GM12878 (cell line): ENCODE measurements at regions not wholly inside any gene's neighbourhood (a gene's known extent, or its start where the extent isn't known, plus 50 kb on each side); places are given as distances from the start of the nearest gene placed in this dataset.

Experiments
- ATAC-seq: fragments of 200-7000 bp; cut with Tn5 transposase; 3 replicates; pipeline ENCODE4 v1.9.1; 2020; ENCODE audit warnings: mild to moderate bottlenecking, moderate library complexity
- BruUV-seq: library from RNA; stranded (reverse); fragments of 400-500 nt; replicated peaks from 2 replicates; lab custom pipeline; 2021; lab: Mats Ljungman, UMichigan
- CTCF ChIA-PET: fragments of 300-600 bp; sonication (Branson Sonifier 250); formaldehyde crosslinking; extraction: SDS; loops from one replicate; lab custom pipeline; 2021; ENCODE audit warnings: inconsistent platforms; lab: Yijun Ruan, JAX
- POLR2A ChIA-PET: fragments of 350-600 bp; formaldehyde crosslinking; extraction: SDS; loops from one replicate; lab custom pipeline; 2021; ENCODE audit warnings: inconsistent platforms; lab: Charles Lee
- RAD21 ChIA-PET: fragments of 300-600 bp; sonication (Branson Sonifier 250); formaldehyde crosslinking; loops from one replicate; lab custom pipeline; 2023; ENCODE audit warnings: antibody characterized with exemption; ENCODE audit not compliant: unreplicated experiment; lab: Charles Lee
- SMC1A ChIA-PET: fragments of 300-600 bp; sonication (Branson Sonifier 250); formaldehyde crosslinking; loops from one replicate; lab custom pipeline; 2023; ENCODE audit not compliant: unreplicated experiment, uncharacterized antibody; lab: Charles Lee
- DNase-seq: peaks from one replicate; pipeline ENCODE4 v3.0.0-alpha.2; 2011; ENCODE audit warnings: low read depth, low spot score
- FAIRE-seq: peaks from 3 replicates; lab custom pipeline; 2011; peaks lifted over from hg19 to GRCh38; lab: Jason Lieb, UNC
- H2AFZ ChIP-seq: 2 replicates; pipeline ENCODE4 v1.6.0; 2011; ENCODE audit warnings: low read depth, low read length, control low read depth; ENCODE audit not compliant: control insufficient read depth
- H3K27ac ChIP-seq: 2 replicates; pipeline ENCODE4 v1.5.1; 2011; ENCODE audit warnings: control low read depth; ENCODE audit not compliant: control insufficient read depth, insufficient read depth
- H3K27me3 ChIP-seq, 2 experiments: replicated peaks in 1 of 2; 2 replicates each; pipeline versions ENCODE4 v1.6.0 to v1.6.1; 2011; ENCODE audit warnings: low read length in 1 of 2; ENCODE audit not compliant: control insufficient read depth in 2 of 2, insufficient read depth in 2 of 2
- H3K36me3 ChIP-seq, 2 experiments: 2 replicates each; pipeline ENCODE4 v1.5.1; 2011; ENCODE audit warnings: low read length in 1 of 2; ENCODE audit not compliant: control insufficient read depth in 2 of 2, insufficient read depth in 2 of 2
- H3K4me1 ChIP-seq: 2 replicates; pipeline ENCODE4 v1.6.1; 2011; ENCODE audit warnings: mild to moderate bottlenecking, low read length, moderate library complexity, mixed read lengths; ENCODE audit not compliant: control insufficient read depth, insufficient read depth
- H3K4me2 ChIP-seq: 2 replicates; pipeline ENCODE4 v1.6.0; 2011; ENCODE audit warnings: control low read depth; ENCODE audit not compliant: control insufficient read depth, insufficient read depth
- H3K4me3 ChIP-seq: fragments of 200-600 bp; sonication (generic); 2 replicates; pipeline ENCODE4 v1.5.1; 2016
- H3K79me2 ChIP-seq: 2 replicates; pipeline ENCODE4 v1.6.0; 2011; ENCODE audit warnings: low read length; ENCODE audit not compliant: control insufficient read depth, insufficient read depth
- H3K9ac ChIP-seq: 2 replicates; pipeline ENCODE4 v1.8.0; 2011; ENCODE audit warnings: low read length, control low read depth, mixed read lengths; ENCODE audit not compliant: control insufficient read depth, insufficient read depth
- H3K9me3 ChIP-seq: replicated peaks from 3 replicates; pipeline ENCODE4 v1.5.1; 2011; ENCODE audit warnings: mild to moderate bottlenecking, low read length; ENCODE audit not compliant: control insufficient read depth, insufficient read depth
- H4K20me1 ChIP-seq: 2 replicates; pipeline ENCODE4 v1.6.0; 2011; ENCODE audit not compliant: control insufficient read depth, insufficient read depth
- BCL3 ChIP-seq: IDR thresholded peaks from 2 replicates; pipeline ENCODE4 v1.6.1; 2011; ENCODE audit warnings: borderline replicate concordance, low read depth, mild to moderate bottlenecking, moderate library complexity, low read length; ENCODE audit not compliant: insufficient read depth, poor library complexity, severe bottlenecking
- CREM ChIP-seq: IDR thresholded peaks from 2 replicates; pipeline ENCODE4 v1.6.1; 2014; ENCODE audit warnings: antibody characterized with exemption, low read depth
- EP300 ChIP-seq, 2 experiments: fragments of 150-350 bp in 1 of 2; IDR thresholded peaks; 2 replicates each; pipeline ENCODE4 v1.6.1; 2011 to 2012; ENCODE audit warnings: low read depth in 2 of 2, low read length in 2 of 2, borderline replicate concordance in 1 of 2, improper control_type of control experiment in 1 of 2, inconsistent platforms in 1 of 2; ENCODE audit not compliant: control insufficient read depth in 1 of 2
- FOXM1 ChIP-seq: IDR thresholded peaks from 2 replicates; pipeline ENCODE4 v1.6.1; 2012; ENCODE audit warnings: low read depth, mild to moderate bottlenecking, inconsistent platforms, low read length, moderate library complexity
- HDAC2 ChIP-seq: fragments of 200-600 bp; sonication (generic); IDR thresholded peaks from 2 replicates; pipeline ENCODE4 v1.6.1; 2017
- IRF4 ChIP-seq: IDR thresholded peaks from 2 replicates; pipeline ENCODE4 v1.6.1; 2011; ENCODE audit warnings: low read depth, low read length
- KLF5 ChIP-seq: fragments of 450-650 bp; IDR thresholded peaks from 2 replicates; pipeline ENCODE4 v1.6.1; 2014; ENCODE audit warnings: mild to moderate bottlenecking; ENCODE audit not compliant: partially characterized antibody
- NRF1 ChIP-seq: conservative IDR thresholded peaks from 2 replicates; pipeline ENCODE4 v1.6.1; 2011; ENCODE audit warnings: mild to moderate bottlenecking, low read depth, low read length, improper control_type of control experiment
- PBX3 ChIP-seq: IDR thresholded peaks from 2 replicates; pipeline ENCODE4 v1.6.1; 2011; ENCODE audit warnings: mild to moderate bottlenecking, low read depth, low read length, moderate library complexity; ENCODE audit not compliant: insufficient replicate concordance
- POLR2A ChIP-seq: IDR thresholded peaks from 2 replicates; pipeline ENCODE4 v1.6.1; 2011; ENCODE audit warnings: low read depth, mild to moderate bottlenecking, low read length
- RAD21 ChIP-seq: IDR thresholded peaks from 2 replicates; pipeline ENCODE4 v1.6.1; 2011; ENCODE audit warnings: mild to moderate bottlenecking, low read depth, low read length, moderate library complexity; ENCODE audit not compliant: insufficient read depth
- RCOR1 ChIP-seq: conservative IDR thresholded peaks from 2 replicates; pipeline ENCODE4 v1.6.1; 2012; ENCODE audit warnings: low read depth, low read length, improper control_type of control experiment
- SREBF2 ChIP-seq: IDR thresholded peaks from 2 replicates; pipeline ENCODE4 v1.6.1; 2012; ENCODE audit warnings: mild to moderate bottlenecking, low read length
- SRF ChIP-seq, 2 experiments: IDR thresholded peaks; 2 replicates each; pipeline ENCODE4 v1.6.1; 2011; ENCODE audit warnings: low read depth in 2 of 2, low read length in 2 of 2, mild to moderate bottlenecking in 1 of 2, moderate library complexity in 1 of 2
- STAT1 ChIP-seq: fragments of 450-650 bp; conservative IDR thresholded peaks from 2 replicates; pipeline ENCODE4 v1.6.1; 2014; ENCODE audit warnings: antibody characterized with exemption, mild to moderate bottlenecking
- ZBTB4 ChIP-seq: fragments of 450-650 bp; formaldehyde crosslinking; IDR thresholded peaks from 2 replicates; pipeline ENCODE4 v1.4.0; 2022; ENCODE audit warnings: mild to moderate bottlenecking, moderate library complexity
- ZNF687 ChIP-seq: fragments of 450-650 bp; IDR thresholded peaks from 2 replicates; pipeline ENCODE4 v1.6.1; 2017; ENCODE audit warnings: mild to moderate bottlenecking, moderate library complexity
- WGBS: methylation state at CpG from one replicate; pipeline ENCODE4 v1.1.6; 2016; ENCODE audit warnings: low lambda C conversion rate; ENCODE audit not compliant: insufficient replicate concordance, insufficient coverage; ENCODE audit errors: missing lambda C conversion rate; 5-methylcytosine and 5-hydroxymethylcytosine counted together
- in situ Hi-C: fragments of 300-500 bp; cut with MboI; formaldehyde crosslinking; loops from 9 replicates; pipeline ENCODE4 v1.14.3; 2018; ENCODE audit warnings: mixed read lengths
- intact Hi-C: fragments of 100-400 bp; cut with micrococcal nuclease; formaldehyde crosslinking; loops from one replicate; pipeline ENCODE4 v1.14.2; 2022; ENCODE audit not compliant: unreplicated experiment

- Histone ChIP-seq H2AFZ (no peak overlapping the region), H3K9me3 (no peaks in the 10 kb centered on the region), H3K4me3 (no peak overlapping the region), H3K27ac (no peak overlapping the region), H3K9ac (no peak overlapping the region), H3K27me3 (no peaks in the 10 kb centered on the region), H4K20me1 (no peaks in the 10 kb centered on the region), H3K4me2 (no peak overlapping the region), H3K4me1 (no peaks in the 10 kb centered on the region), H3K79me2 (no peaks in the 10 kb centered on the region), H3K36me3 (no peaks in the 10 kb centered on the region)
- FAIRE-seq (no peak), DNase-seq (no peak), ATAC-seq (no peak)
- in situ Hi-C loops = no loop called here
- TF ChIP-seq RAD21 = no peak
- TF ChIP-seq HDAC2 = no peak
- TF ChIP-seq BCL3 = no peak
- no peak for TF ChIP-seq POLR2A
- no peak for TF ChIP-seq SREBF2
- no peak for TF ChIP-seq SRF (IDR thresholded peaks at IDR 0.05; ENCODE audit: low read depth in 2 of 2, low read length in 2 of 2)
- no peak for TF ChIP-seq EP300 (IDR thresholded peaks at IDR 0.05; ENCODE audit: borderline replicate concordance in 1 of 2, control insufficient read depth in 1 of 2, low read depth in 2 of 2, low read length in 2 of 2)
- no peak for TF ChIP-seq IRF4
- no peak for TF ChIP-seq STAT1
- TF ChIP-seq PBX3 = no peak
- TF ChIP-seq NRF1 = no peak
- TF ChIP-seq KLF5 = no peak
- no peak for TF ChIP-seq RCOR1
- TF ChIP-seq ZBTB4 (CRISPR knock-in tag) = no peak
- TF ChIP-seq ZNF687 = no peak
- no peak for TF ChIP-seq CREM
- TF ChIP-seq FOXM1 = no peak
- ChIA-PET CTCF (no interaction called here), POLR2A (no interaction called here), RAD21 (no interaction called here), SMC1A (no interaction called here)
- WGBS = 0% methylated on average over 1 of the region's 1 CpG
- intact Hi-C loops = no loop called here
- BruUV-seq = no TSS peak
Measured at GRCh38 chr14:44609201-44609600, 102.1 kb upstream of the FSCB start.
